Right lobe of liver (tissue), 4 donors: ENCODE measurements at regions not wholly inside any gene's neighbourhood (a gene's known extent, or its start where the extent isn't known, plus 50 kb on each side); places are given as distances from the start of the nearest gene placed in this dataset.

Source experiments
- CTCF ChIP-seq, 4 donors: fragments of 200-600 bp in 3 of 4; fragments of 450-650 bp in 1 of 4; IDR thresholded peaks; one replicate each; pipeline versions ENCODE4 v1.5.1 to v1.8.0; 2016 to 2022; ENCODE audit warnings: antibody characterized with exemption in 4 of 4, mild to moderate bottlenecking in 2 of 4
- POLR2A ChIP-seq: fragments of 450-650 bp; IDR thresholded peaks from one replicate; pipeline ENCODE4 v1.6.1; 2017; ENCODE audit warnings: antibody characterized with exemption, mild to moderate bottlenecking
- donor health status: DM: no; HTN: no; CAD: no.
- donor health status: DM: no; HTN: no; CAD: no.
- donor health status: DM: no; HTN: yes; CAD: no.

- TF ChIP-seq POLR2A, result no peak
- no peak for TF ChIP-seq CTCF (IDR thresholded peaks at IDR 0.05)
These were observed 57.6 kb upstream of the GRIN3A start for GRCh38 chr9:101796044-101796443.
